CD4-positive, alpha-beta T cell treated with Interleukin-6 for 4 hours (primary cell): ENCODE measurements at regions not wholly inside any gene's neighbourhood (a gene's known extent, or its start where the extent isn't known, plus 50 kb on each side); places are given as distances from the start of the nearest gene placed in this dataset.

Experiments used
- DNase-seq: peaks from one replicate; pipeline ENCODE4 v3.0.0-alpha.2; 2020; ENCODE audit warnings: mixed read lengths

DNA sequence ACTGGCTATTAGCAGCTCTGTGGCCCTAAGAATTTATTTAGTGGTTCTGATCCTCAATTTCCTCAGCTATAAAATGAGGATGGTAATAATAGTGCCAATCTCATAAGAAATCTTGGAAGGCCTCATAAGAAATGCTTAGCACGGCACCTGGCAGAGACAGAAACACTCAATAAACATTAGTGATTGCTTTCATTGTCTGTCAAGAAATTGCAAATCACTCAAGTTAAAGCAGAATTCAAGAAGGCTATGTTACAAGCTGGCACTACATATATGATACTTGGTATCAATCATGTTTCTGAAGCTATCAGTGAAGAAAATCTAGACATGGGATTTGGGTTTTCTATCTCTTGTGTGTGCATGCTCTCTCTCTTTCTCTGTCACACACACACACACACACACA, 267.7 kb upstream of the KCNIP4 start:
- no peak for DNase-seq

DNA sequence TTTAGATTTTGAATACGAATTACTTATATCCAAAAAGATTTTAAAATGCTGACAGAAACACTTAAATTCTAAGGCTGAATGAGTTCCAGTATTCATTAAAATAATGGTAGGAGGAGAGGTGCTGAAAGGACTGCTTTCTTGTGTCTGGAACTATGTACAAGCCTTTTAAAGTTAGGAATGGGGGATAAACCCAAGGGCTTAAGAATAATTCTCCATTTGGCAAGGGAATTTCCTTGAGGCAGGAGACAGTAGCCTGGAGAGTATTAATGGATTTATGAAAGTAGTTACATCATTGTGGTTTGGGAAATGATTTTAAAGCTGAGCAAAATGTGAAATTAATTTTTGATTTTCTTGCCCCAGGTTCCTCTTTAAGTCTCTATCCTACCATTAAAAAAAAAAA, 266.5 kb upstream of the KCNIP4 start:
- no peak for DNase-seq

DNA sequence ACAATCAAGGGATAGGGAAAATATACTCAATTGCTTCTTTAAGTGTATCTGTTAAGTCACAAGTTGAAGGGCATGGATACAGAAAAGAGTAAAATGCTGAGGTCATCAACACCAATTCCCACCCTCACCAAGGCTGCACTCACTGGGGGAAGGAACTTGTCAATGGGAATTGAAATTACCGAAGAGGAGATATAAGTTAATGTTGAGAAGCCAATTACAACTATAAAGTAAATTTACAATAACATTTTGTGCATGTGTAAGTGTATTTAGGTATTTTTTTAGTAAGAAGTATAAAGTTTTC, 255.1 kb upstream of the KCNIP4 start:
- no peak for DNase-seq

DNA sequence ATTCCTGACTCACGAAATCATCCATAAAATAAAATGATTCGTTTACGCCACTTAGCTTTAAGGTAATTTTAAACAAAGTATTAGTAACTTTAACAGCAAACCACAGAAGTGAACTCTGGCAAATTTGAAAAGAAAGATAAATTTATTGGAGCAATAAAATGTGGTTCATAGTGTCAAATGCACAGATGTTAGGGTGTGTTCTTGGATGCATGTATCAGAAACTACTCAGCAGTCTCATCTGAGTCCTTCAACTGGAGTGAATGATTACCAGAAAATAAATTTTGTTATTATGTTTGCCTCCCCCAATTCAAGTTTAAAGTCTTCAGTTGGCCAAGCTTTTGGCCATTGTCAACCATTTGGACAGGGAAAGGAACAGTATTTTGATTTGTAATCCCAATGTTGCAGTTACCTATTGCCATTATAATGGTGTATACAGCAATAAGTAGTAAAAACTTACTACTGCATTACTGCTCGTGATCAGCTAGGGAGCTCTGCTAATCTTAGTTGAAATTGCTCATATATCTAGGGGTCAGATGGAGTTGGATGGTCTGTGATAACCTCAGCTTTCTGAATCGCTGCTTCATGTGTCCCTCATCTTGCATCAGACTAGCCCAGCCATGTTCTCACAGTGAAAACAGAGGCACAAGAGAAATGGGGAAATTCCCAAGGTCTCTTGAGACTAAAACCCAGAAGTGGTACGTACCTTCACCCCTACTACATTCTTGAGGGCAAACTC, 254.6 kb upstream of the KCNIP4 start:
- no peak for DNase-seq

DNA sequence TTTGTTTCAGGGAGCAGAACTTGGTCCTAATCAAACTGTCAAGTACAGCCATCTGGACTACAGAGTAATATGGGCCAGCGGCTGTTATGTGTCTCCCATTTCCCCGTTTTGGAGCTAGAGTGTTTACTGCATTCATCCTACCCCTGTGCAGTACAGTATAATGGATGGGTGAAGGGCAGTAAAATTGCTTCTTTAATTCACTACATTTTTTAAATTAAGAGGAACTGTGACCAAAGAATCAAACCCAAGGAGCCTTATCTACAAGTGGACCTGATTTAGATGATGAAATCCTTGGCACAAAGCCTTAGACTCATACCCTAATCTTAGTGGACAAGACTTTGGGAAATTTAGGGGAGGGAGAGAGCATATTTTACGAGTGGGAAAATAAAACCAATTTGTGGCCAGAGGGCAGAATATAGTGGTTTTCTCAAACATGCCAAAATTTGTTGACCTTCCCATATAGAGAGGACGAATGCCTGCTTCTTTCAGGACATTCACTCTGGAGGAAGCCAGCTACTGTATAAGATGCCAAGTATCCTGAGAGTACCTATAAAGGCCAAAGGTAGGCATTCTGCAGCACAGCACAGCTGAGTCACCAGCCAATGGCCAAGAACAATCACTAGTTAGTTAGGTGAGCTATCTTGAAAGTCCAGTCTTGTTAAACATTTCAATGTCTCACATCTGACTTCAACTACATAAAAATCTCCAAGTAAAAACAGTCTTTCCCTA, 253.8 kb upstream of the KCNIP4 start:
- DNase-seq = no peak

DNA sequence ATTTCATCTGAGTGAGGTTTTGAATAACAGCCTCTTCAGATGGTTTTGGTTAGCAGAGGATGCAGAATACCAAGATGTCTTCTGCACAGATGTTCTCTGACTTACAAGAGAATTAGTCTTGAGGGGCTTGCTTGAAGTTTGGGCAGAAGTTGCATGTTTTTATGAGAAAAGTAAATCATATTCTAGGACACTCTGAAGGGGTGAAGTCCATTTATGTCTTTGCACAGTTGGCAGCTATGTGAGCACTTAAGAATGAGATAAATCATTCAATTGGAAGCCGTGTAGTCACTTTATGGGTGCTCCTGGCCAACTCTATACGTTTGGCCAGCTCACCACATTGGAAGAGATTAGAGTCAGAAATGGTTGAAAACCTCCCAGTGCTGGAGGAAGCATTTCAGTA, 252.7 kb upstream of the KCNIP4 start:
- DNase-seq = no peak

DNA sequence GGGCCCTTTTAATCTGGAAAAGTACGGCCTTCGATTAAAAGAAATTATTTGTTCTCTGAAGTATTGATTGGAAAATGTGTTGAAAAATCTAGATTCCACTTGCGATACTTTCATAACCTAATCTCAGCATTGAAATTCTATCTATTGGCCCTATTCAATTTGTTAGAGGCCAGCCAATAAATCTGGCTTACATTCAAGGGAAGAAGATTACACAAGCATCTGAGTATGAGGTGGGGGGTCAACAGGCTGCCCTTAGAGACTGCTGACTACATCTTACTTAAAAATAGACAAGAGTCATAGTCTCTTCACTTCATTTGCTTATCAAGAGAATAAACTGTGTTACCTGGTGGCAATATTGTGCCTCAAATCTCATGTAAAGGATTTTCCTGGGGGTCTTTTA, 248.0 kb upstream of the KCNIP4 start:
- no peak for DNase-seq

- DNase-seq = no peak
Observed at GRCh38 chr4:22192084-22192511, 243.5 kb upstream of the KCNIP4 start.

GRCh38 chr4:22191565-22191964, 243.0 kb upstream of the KCNIP4 start:
- no peak for DNase-seq

DNA sequence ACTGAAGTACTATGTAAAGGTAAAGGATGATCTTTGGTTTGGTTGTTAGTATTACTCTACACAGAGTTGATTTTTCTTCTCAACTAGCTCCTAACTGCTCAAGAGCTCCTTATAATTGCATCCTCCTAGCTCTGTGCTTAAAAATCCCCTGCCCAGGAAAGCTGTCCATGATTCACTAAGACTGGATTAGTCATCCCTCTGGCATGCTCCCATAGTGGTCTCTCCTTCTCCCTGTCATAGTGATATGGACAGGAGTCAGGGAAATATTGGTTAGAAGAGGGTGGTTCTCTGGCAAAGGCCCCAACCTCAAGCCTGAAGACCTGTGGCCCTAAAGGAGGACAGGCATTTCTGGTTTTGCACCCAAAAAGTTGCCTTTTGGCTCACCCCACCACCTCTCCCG, 242.3 kb upstream of the KCNIP4 start:
- DNase-seq = no peak

GRCh38 chr4:22187203-22187820, 238.7 kb upstream of the KCNIP4 start:
- DNase-seq = no peak

- no peak for DNase-seq
Observed at GRCh38 chr4:22181736-22182135, 233.2 kb upstream of the KCNIP4 start.

DNA sequence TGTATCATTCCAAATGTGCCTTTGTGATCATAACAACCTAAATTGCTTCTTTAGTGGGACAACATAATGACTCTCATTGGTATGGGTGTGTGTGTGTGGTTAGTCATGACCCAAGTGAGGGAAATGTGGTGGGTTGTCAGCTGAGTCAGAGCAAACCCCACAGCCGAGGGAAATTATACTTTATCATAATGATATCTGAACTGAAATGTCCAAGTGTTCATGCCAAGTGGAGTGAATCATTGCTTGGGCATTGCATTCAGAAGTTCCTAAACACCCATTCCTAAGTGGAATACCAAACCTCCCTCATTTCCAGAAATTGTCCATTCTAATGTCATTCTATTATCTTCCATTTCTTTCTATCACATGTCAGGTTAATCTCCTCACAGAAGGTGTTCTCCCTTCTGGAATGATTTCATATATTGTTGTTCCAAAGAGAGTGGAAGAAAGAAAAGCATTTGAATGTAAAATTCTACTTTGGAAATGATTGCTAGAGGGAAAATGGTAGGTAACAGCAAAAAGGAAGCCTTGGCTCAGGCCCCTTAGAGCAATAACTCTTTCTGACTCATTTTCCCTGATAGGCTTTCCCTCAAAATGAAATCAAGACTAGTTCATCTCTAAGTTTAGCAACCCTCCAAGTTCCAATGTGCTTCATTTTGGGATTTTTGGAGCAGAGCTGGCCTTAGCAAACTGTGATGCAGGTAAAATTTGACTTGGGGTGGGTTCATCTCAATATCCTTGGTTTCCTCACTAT, 230.7 kb upstream of the KCNIP4 start:
- no peak for DNase-seq

GRCh38 chr4:22174640-22175039, 226.1 kb upstream of the KCNIP4 start:
- no peak for DNase-seq

- DNase-seq = no peak
Observed at GRCh38 chr4:22170353-22170752, 221.8 kb upstream of the KCNIP4 start.

DNA sequence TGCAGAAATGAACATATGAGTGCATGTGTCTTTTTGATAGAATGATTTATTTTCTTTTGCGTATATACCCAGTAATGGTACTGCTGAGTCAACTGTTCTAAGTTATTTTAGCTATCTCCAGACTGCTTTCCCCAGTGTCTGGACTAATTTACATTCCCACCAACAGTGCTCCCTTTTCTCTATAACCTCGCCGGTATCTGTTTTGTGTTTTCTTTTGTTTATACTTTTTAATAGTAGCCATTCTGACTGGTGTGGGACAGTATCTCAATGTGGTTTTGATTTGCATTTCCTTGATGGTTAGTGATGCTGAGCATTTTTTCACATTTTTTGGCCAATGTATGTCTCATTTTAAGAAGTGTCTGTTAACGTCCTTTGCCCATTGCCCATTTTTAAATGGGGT, 218.6 kb upstream of the KCNIP4 start:
- DNase-seq = no peak

DNA sequence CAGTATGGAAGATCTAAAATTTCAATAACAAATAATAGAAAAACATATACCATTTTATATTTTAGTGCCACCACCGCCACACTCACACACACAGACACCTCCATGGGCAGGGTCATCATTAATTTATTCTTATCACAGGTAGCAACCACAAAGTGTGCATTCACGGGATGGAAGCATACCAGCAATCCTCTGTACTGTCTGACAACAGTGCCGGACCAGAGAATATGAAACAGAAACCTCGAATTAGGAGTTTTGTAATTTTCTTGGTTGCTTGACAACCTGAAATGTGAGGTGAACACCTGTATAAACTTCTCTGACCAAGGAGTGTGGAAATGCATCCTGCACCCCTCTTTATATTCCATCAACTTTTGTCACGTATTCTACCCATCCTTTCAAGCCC, 213.9 kb upstream of the KCNIP4 start:
- DNase-seq = no peak

GRCh38 chr4:22130741-22131140, 182.2 kb upstream of the KCNIP4 start:
- no peak for DNase-seq

- DNase-seq = peak; percentile 1
Observed at GRCh38 chr4:22129454-22130029, 181.0 kb upstream of the KCNIP4 start.

- no peak for DNase-seq
Observed at GRCh38 chr4:22122062-22122461, 173.5 kb upstream of the KCNIP4 start.

- no peak for DNase-seq
Observed at GRCh38 chr4:22115262-22115661, 166.7 kb upstream of the KCNIP4 start.

GRCh38 chr4:22103768-22104167, 155.2 kb upstream of the KCNIP4 start:
- no peak for DNase-seq

- no peak for DNase-seq
Observed at GRCh38 chr4:22099896-22100295, 151.3 kb upstream of the KCNIP4 start.
